ENCODE measurements at regions not wholly inside any gene's neighbourhood (a gene's known extent, or its start where the extent isn't known, plus 50 kb on each side); places are given as distances from the start of the nearest gene placed in this dataset.
"Not testable (repeated sequence)": the region's sequence is repeated elsewhere in the genome, so short reads cannot be mapped to it uniquely, and the experiment has no call there.

DNA sequence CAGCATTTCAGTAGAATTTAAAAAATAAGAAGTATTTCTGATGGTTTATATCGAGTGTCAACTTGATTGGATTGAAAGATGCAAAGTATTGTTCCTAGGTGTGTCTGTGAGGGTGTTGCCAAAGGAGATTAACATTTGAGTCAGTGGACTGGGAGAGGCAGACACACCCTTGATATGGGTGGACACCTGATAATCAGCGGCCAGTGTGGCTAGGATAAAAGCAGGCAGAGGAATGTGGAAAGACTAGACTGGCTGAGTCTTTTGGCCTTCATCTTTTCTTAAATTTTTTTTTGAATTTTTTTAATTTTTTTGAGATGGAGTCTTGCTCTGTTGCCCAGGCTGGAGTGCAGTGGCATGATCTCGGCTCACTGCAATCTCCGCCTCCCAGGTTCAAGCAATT lies 582.0 kb downstream of the STIM2 start:
- not testable (repeated sequence) for TF ChIP-seq JUND (IDR thresholded peaks at IDR 0.05); MAX (IDR thresholded peaks at IDR 0.05; ENCODE audit: low read depth); RCOR1 (IDR thresholded peaks at IDR 0.05; ENCODE audit: low read length); REST (IDR thresholded peaks at IDR 0.05; ENCODE audit: low read depth, low read length); NRF1 (IDR thresholded peaks at IDR 0.05; ENCODE audit: low read depth, low read length); USF2 (IDR thresholded peaks at IDR 0.05; ENCODE audit: borderline replicate concordance, low read depth, low read length); TAF1 (IDR thresholded peaks at IDR 0.05; ENCODE audit: borderline replicate concordance, low read depth, low read length); POLR2AphosphoS5 (IDR thresholded peaks at IDR 0.05; ENCODE audit: low read depth, low read length); SMC3 (IDR thresholded peaks at IDR 0.05; ENCODE audit: low read depth, low read length); RXRA (IDR thresholded peaks at IDR 0.05; ENCODE audit: borderline replicate concordance, low read depth); YY1 (IDR thresholded peaks at IDR 0.05; ENCODE audit: low read depth)
- TF ChIP-seq, protein P1, sequence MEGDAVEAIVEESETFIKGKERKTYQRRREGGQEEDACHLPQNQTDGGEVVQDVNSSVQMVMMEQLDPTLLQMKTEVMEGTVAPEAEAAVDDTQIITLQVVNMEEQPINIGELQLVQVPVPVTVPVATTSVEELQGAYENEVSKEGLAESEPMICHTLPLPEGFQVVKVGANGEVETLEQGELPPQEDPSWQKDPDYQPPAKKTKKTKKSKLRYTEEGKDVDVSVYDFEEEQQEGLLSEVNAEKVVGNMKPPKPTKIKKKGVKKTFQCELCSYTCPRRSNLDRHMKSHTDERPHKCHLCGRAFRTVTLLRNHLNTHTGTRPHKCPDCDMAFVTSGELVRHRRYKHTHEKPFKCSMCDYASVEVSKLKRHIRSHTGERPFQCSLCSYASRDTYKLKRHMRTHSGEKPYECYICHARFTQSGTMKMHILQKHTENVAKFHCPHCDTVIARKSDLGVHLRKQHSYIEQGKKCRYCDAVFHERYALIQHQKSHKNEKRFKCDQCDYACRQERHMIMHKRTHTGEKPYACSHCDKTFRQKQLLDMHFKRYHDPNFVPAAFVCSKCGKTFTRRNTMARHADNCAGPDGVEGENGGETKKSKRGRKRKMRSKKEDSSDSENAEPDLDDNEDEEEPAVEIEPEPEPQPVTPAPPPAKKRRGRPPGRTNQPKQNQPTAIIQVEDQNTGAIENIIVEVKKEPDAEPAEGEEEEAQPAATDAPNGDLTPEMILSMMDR (IDR thresholded peaks at IDR 0.05) = not testable (repeated sequence)

Data from SK-N-SH (cell line).